ENCODE measurements at regions not wholly inside any gene's neighbourhood (a gene's known extent, or its start where the extent isn't known, plus 50 kb on each side); places are given as distances from the start of the nearest gene placed in this dataset.
A peak's percentile ranks its signal among the peaks of the same experiment; 100 is the strongest.

- WGBS (ENCODE audit: missing lambda C conversion rate), result 77% methylated on average over 5 of the region's 5 CpGs
- no peaks in the 10 kb centered on the region for H3K9me3 ChIP-seq
- ChIA-PET CTCF (no interaction called here), POLR2A (no interaction called here)
- H3K4me1 ChIP-seq, result peaks cover 39% of the 10 kb centered on the region
- no peak for FAIRE-seq
- ATAC-seq, result no peak
- TF ChIP-seq KDM1A (IDR thresholded peaks at IDR 0.05; ENCODE audit: low read depth) (no peak), RAD21 (conservative IDR thresholded peaks at IDR 0.05 in 1 of 2, IDR thresholded peaks at IDR 0.05 in 1 of 2) (no peak), NR3C1 (IDR thresholded peaks at IDR 0.05) (no peak), POLR2AphosphoS2 (conservative IDR thresholded peaks at IDR 0.05; ENCODE audit: low read length) (no peak), HOXB5 (CRISPR knock-in tag; IDR thresholded peaks at IDR 0.05) (no peak), FOSL2 (IDR thresholded peaks at IDR 0.05) (no peak), FOSL2 (CRISPR knock-in tag; IDR thresholded peaks at IDR 0.05) (no peak), ATOH8 (CRISPR knock-in tag; IDR thresholded peaks at IDR 0.05; ENCODE audit: low read depth) (no peak), MAFK (IDR thresholded peaks at IDR 0.05; ENCODE audit: partially characterized antibody) (no peak), CEBPB (IDR thresholded peaks at IDR 0.05) (no peak)
- H3K27ac ChIP-seq, result peak overlapping the region; percentile 55 to 86
- H3K4me2 ChIP-seq, result peak overlapping the region; percentile 59; the same call in 1 of the 3 replicates
- no peak overlapping the region for H3K4me3 ChIP-seq
- no peak for DNase-seq (ENCODE audit: low read depth in 1 of 2, low spot score in 1 of 2)
Measured at GRCh38 chr9:3750321-3750720, 224.5 kb upstream of the RFX3 start.

DNA sequence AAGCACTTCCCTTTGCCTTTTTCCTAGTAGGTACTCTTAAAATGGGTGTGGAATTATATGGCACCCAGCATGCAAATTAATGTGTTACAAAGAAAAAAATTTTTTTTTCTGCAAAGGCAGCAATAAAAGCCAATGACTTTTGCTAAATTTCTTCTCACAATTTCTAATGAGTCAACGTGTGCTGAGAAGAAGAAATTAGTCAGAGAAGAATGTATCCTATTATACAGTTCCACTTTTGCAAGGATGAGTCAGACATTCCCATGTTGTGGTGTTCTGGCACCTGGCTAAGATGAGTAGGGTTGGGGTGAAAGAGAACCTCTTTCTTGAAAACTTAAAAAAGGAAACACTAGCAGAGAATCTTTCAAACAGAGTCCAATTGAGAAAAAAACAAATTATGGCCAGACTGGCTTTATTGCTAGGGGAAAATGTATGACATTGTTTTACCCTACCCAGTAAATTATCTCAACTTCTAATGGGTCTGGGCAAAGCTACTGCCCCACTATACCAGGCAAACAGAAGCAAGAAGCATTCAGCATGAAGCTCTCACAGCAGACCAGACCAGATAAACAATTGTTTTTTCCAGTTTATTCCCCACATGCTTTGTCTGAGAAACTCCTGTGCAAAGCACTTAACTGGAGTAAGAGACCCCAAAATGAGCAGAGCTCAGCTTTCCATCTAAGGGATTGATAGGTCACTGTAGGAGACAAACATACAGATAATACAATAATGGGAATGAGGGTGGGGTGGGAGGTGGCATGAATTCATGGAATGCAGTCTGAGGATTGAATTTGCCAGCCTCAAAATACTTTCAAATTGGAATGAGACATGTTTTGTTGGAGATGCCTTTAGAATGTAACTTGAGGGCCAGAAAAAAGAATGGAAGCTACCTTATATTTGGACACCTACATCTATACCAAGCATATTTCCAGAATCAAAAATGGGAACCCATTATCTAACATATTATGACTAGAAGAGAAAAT is 220.8 kb upstream of the RFX3 start:
- peak; percentile 60; the same call in 1 of the 2 replicates for TF ChIP-seq JUNB (IDR thresholded peaks at IDR 0.05)
- TF ChIP-seq FOSL2 (IDR thresholded peaks at IDR 0.05), result peak; percentile 56
- peak; percentile 76 for TF ChIP-seq FOSL2 (CRISPR knock-in tag; IDR thresholded peaks at IDR 0.05)
- TF ChIP-seq CBX8 (IDR thresholded peaks at IDR 0.05), result no peak
- TF ChIP-seq RFX5 (IDR thresholded peaks at IDR 0.05), result no peak
- TF ChIP-seq HOXA7 (CRISPR knock-in tag; IDR thresholded peaks at IDR 0.05), result no peak
- TF ChIP-seq MAFK (IDR thresholded peaks at IDR 0.05; ENCODE audit: partially characterized antibody), result peak; percentile 62
- Histone ChIP-seq H3K4me1 (peaks cover 27% of the 10 kb centered on the region), H3K4me2 (peak overlapping the region; percentile 48), H3K4me3 (no peak overlapping the region), H3K27ac (peak overlapping the region; percentile 30 to 65; a peak in 4 of 6 replicates), H3K9me3 (no peaks in the 10 kb centered on the region)
- ChIA-PET POLR2A (no interaction called here), CTCF (interaction anchor here (0.7 to 1.7 kb wide), 4 partner anchors 8 to 478 kb away, joined by 3 to 7 read pairs (median 4); no protein-coding TSS in a partner anchor)
- peak; percentile 41 to 46 for DNase-seq (ENCODE audit: low read depth in 1 of 2, low spot score in 1 of 2)
- peak; percentile 61 for FAIRE-seq
- WGBS (ENCODE audit: missing lambda C conversion rate), result 2% methylated on average over 1 of the region's 1 CpG
- peak; percentile 81 to 84 for ATAC-seq

GRCh38 chr9:3743901-3744413 is 218.2 kb upstream of the RFX3 start:
- FAIRE-seq (peak; percentile 79), ATAC-seq (no peak), DNase-seq (ENCODE audit: low read depth in 1 of 2, low spot score in 1 of 2) (no peak)
- Histone ChIP-seq H3K4me1 (peaks cover 24% of the 10 kb centered on the region), H3K27ac (no peak overlapping the region), H3K9me3 (no peaks in the 10 kb centered on the region), H3K4me2 (no peak overlapping the region), H3K4me3 (no peak overlapping the region)
- ChIA-PET CTCF (interaction anchor here (1.1 to 1.6 kb wide), 4 partner anchors 10 to 623 kb away, joined by 3 to 5 read pairs (median 4); no protein-coding TSS in a partner anchor), POLR2A (no interaction called here)
- TF ChIP-seq POLR2A (IDR thresholded peaks at IDR 0.05; ENCODE audit: low read length), result no peak
- no peak for TF ChIP-seq SMC3 (IDR thresholded peaks at IDR 0.05)
- TF ChIP-seq MAZ (IDR thresholded peaks at IDR 0.05; ENCODE audit: borderline replicate concordance, low read depth, low read length), result no peak
- TF ChIP-seq ZC3H11A (IDR thresholded peaks at IDR 0.05), result no peak
- no peak for TF ChIP-seq FOSB (CRISPR knock-in tag; IDR thresholded peaks at IDR 0.05)
- TF ChIP-seq ZNF302 (CRISPR knock-in tag; IDR thresholded peaks at IDR 0.05), result no peak
- TF ChIP-seq RAD21 (conservative IDR thresholded peaks at IDR 0.05 in 1 of 2, IDR thresholded peaks at IDR 0.05 in 1 of 2), result no peak
- no peak for TF ChIP-seq CTCF (IDR thresholded peaks at IDR 0.05)
- no peak for TF ChIP-seq CHD4 (IDR thresholded peaks at IDR 0.05; ENCODE audit: borderline replicate concordance)
- no peak for TF ChIP-seq BHLHE40 (IDR thresholded peaks at IDR 0.05; ENCODE audit: low read depth, low read length)
- TF ChIP-seq BCL3 (IDR thresholded peaks at IDR 0.05), result no peak
- TF ChIP-seq HDAC2 (IDR thresholded peaks at IDR 0.05), result no peak
- TF ChIP-seq, protein P1, sequence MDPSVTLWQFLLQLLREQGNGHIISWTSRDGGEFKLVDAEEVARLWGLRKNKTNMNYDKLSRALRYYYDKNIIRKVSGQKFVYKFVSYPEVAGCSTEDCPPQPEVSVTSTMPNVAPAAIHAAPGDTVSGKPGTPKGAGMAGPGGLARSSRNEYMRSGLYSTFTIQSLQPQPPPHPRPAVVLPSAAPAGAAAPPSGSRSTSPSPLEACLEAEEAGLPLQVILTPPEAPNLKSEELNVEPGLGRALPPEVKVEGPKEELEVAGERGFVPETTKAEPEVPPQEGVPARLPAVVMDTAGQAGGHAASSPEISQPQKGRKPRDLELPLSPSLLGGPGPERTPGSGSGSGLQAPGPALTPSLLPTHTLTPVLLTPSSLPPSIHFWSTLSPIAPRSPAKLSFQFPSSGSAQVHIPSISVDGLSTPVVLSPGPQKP (IDR thresholded peaks at IDR 0.05; ENCODE audit: low read depth, low read length), result no peak
- TF ChIP-seq HOXB5 (CRISPR knock-in tag; IDR thresholded peaks at IDR 0.05), result no peak
- TF ChIP-seq RCOR1 (IDR thresholded peaks at IDR 0.05; ENCODE audit: low read depth, low read length), result no peak
- TF ChIP-seq E2F6 (IDR thresholded peaks at IDR 0.05; ENCODE audit: borderline replicate concordance, low read depth), result no peak
- 92% methylated on average over 2 of the region's 2 CpGs for WGBS (ENCODE audit: missing lambda C conversion rate)
